ENCODE measurements at regions not wholly inside any gene's neighbourhood (a gene's known extent, or its start where the extent isn't known, plus 50 kb on each side); places are given as distances from the start of the nearest gene placed in this dataset.
"Not testable (repeated sequence)": the region's sequence is repeated elsewhere in the genome, so short reads cannot be mapped to it uniquely, and the experiment has no call there.

GRCh38 chr18:30457156-30457555 is 585.4 kb downstream of the DSC3 start:
- intact Hi-C loops (cut with micrococcal nuclease) = no loop called here

- intact Hi-C loops (cut with micrococcal nuclease) = no loop called here
Observed at GRCh38 chr18:30455741-30456140, 586.8 kb downstream of the DSC3 start.

- intact Hi-C loops (cut with micrococcal nuclease) = no loop called here
Observed at GRCh38 chr18:30454920-30455319, 587.6 kb downstream of the DSC3 start.

GRCh38 chr18:30451981-30452380 is 590.6 kb downstream of the DSC3 start:
- intact Hi-C loops (cut with micrococcal nuclease) = no loop called here

GRCh38 chr18:30450927-30451326 is 591.6 kb downstream of the DSC3 start:
- intact Hi-C loops (cut with micrococcal nuclease) = no loop called here

- intact Hi-C loops (cut with micrococcal nuclease) = no loop called here
Observed at GRCh38 chr18:30446605-30447004, 595.9 kb downstream of the DSC3 start.

GRCh38 chr18:30444544-30444943 is 598.0 kb downstream of the DSC3 start:
- intact Hi-C loops (cut with micrococcal nuclease) = no loop called here

- intact Hi-C loops (cut with micrococcal nuclease) = no loop called here
Observed at GRCh38 chr18:30440351-30440750, 602.2 kb downstream of the DSC3 start.

- intact Hi-C loops (cut with micrococcal nuclease) = no loop called here
Observed at GRCh38 chr18:30439174-30439573, 603.4 kb downstream of the DSC3 start.

- intact Hi-C loops (cut with micrococcal nuclease) = no loop called here
Observed at GRCh38 chr18:30432349-30432748, 610.2 kb downstream of the DSC3 start.

- intact Hi-C loops (cut with micrococcal nuclease) = not testable (repeated sequence)
Observed at GRCh38 chr18:30419399-30419798, 623.1 kb downstream of the DSC3 start.

- intact Hi-C loops (cut with micrococcal nuclease) = no loop called here
Observed at GRCh38 chr18:30415903-30416302, 626.6 kb downstream of the DSC3 start.

- intact Hi-C loops (cut with micrococcal nuclease) = no loop called here
Observed at GRCh38 chr18:30409120-30409519, 633.4 kb downstream of the DSC3 start.

GRCh38 chr18:30406728-30407127 is 635.8 kb downstream of the DSC3 start:
- intact Hi-C loops (cut with micrococcal nuclease) = no loop called here

- intact Hi-C loops (cut with micrococcal nuclease) = no loop called here
Observed at GRCh38 chr18:30405038-30405437, 637.5 kb downstream of the DSC3 start.

- intact Hi-C loops (cut with micrococcal nuclease) = no loop called here
Observed at GRCh38 chr18:30404422-30404821, 638.1 kb downstream of the DSC3 start.

- intact Hi-C loops (cut with micrococcal nuclease) = no loop called here
Observed at GRCh38 chr18:30403278-30403677, 639.3 kb downstream of the DSC3 start.

- intact Hi-C loops (cut with micrococcal nuclease) = no loop called here
Observed at GRCh38 chr18:30387401-30387800, 655.1 kb downstream of the DSC3 start.

- intact Hi-C loops (cut with micrococcal nuclease) = no loop called here
Observed at GRCh38 chr18:30386624-30387023, 655.9 kb downstream of the DSC3 start.

GRCh38 chr18:30385684-30386083 is 656.9 kb downstream of the DSC3 start:
- intact Hi-C loops (cut with micrococcal nuclease) = no loop called here

- intact Hi-C loops (cut with micrococcal nuclease) = no loop called here
Observed at GRCh38 chr18:30381826-30382225, 660.7 kb downstream of the DSC3 start.

GRCh38 chr18:30378097-30378496 is 664.4 kb downstream of the DSC3 start:
- intact Hi-C loops (cut with micrococcal nuclease) = no loop called here

- intact Hi-C loops (cut with micrococcal nuclease) = no loop called here
Observed at GRCh38 chr18:30376515-30376914, 666.0 kb downstream of the DSC3 start.

GRCh38 chr18:30361864-30362540 is 680.5 kb downstream of the DSC3 start:
- intact Hi-C loops (cut with micrococcal nuclease) = no loop called here

Measured in T-helper 2 cell treated with Interferon-gamma antibody and Interleukin-4, amounts not matched to agents 100 ng/mL and 5 ng/mL, for 36 hours (primary cell).